ENCODE measurements at regions not wholly inside any gene's neighbourhood (a gene's known extent, or its start where the extent isn't known, plus 50 kb on each side); places are given as distances from the start of the nearest gene placed in this dataset.

GRCh38 chr10:124213899-124214510, 120.6 kb upstream of the CHST15 start:
- ATAC-seq (no peak), DNase-seq (no peak)
- Histone ChIP-seq H3K4me1 (peaks cover 0 to 9% (median 0%) of the 10 kb centered on the region in 12 donors), H3K27ac (no peak overlapping the region), H3K27me3 (peaks cover 0 to 8% (median 0%) of the 10 kb centered on the region in 9 donors), H3K36me3 (no peaks in the 10 kb centered on the region), H3K9me3 (peaks cover 0 to 11% (median 1%) of the 10 kb centered on the region in 12 donors), H3K4me3 (no peak overlapping the region)
- no peak for TF ChIP-seq POLR2A (IDR thresholded peaks at IDR 0.05)
- no peak for TF ChIP-seq CTCF (IDR thresholded peaks at IDR 0.05)
- intact Hi-C loops (cut with DNase I): no loop called here
- 85 to 92% (median 86%) methylated on average over 9 of the region's 9 CpGs for WGBS, 4 donors

- Histone ChIP-seq H3K4me3 (no peak overlapping the region), H3K27me3 (peaks cover 0 to 8% (median 0%) of the 10 kb centered on the region in 9 donors), H3K4me1 (peaks cover 0 to 9% (median 0%) of the 10 kb centered on the region in 12 donors), H3K36me3 (no peaks in the 10 kb centered on the region), H3K9me3 (peaks cover 0 to 11% (median 1%) of the 10 kb centered on the region in 12 donors), H3K27ac (no peak overlapping the region)
- DNase-seq: no peak
- intact Hi-C loops (cut with DNase I): no loop called here
- ATAC-seq: no peak
- TF ChIP-seq POLR2A (IDR thresholded peaks at IDR 0.05): no peak
- TF ChIP-seq CTCF (IDR thresholded peaks at IDR 0.05): no peak
- 90 to 100% (median 93%) methylated on average over 2 of the region's 2 CpGs for WGBS, 4 donors
These were observed 120.1 kb upstream of the CHST15 start for GRCh38 chr10:124213471-124213870.

GRCh38 chr10:124212702-124213101, 119.3 kb upstream of the CHST15 start:
- H3K27ac ChIP-seq: no peak overlapping the region
- DNase-seq (no peak), ATAC-seq (no peak)
- 80 to 94% (median 90%) methylated on average over 9 of the region's 9 CpGs for WGBS, 4 donors
- peaks cover 0 to 8% (median 0%) of the 10 kb centered on the region in 9 donors for H3K27me3 ChIP-seq
- H3K4me1 ChIP-seq: peaks cover 0 to 9% (median 0%) of the 10 kb centered on the region in 12 donors
- H3K36me3 ChIP-seq: no peaks in the 10 kb centered on the region
- H3K9me3 ChIP-seq: peaks cover 0 to 11% (median 1%) of the 10 kb centered on the region in 12 donors
- TF ChIP-seq CTCF (IDR thresholded peaks at IDR 0.05) (no peak), POLR2A (IDR thresholded peaks at IDR 0.05) (no peak)
- no peak overlapping the region for H3K4me3 ChIP-seq
- intact Hi-C loops (cut with DNase I): no loop called here

- no peak for TF ChIP-seq POLR2A (IDR thresholded peaks at IDR 0.05)
- no peak for TF ChIP-seq CTCF (IDR thresholded peaks at IDR 0.05)
- DNase-seq: no peak
- WGBS, 4 donors: 86 to 88% (median 87%) methylated on average over 8 of the region's 8 CpGs
- Histone ChIP-seq H3K9me3 (peaks cover 0 to 13% (median 1%) of the 10 kb centered on the region in 12 donors), H3K36me3 (no peaks in the 10 kb centered on the region), H3K4me3 (no peak overlapping the region), H3K4me1 (peaks cover 0 to 3% (median 0%) of the 10 kb centered on the region in 12 donors), H3K27ac (no peak overlapping the region), H3K27me3 (peaks cover 0 to 2% (median 0%) of the 10 kb centered on the region in 9 donors)
- no peak for ATAC-seq
- intact Hi-C loops (cut with DNase I): no loop called here
These were observed 118.5 kb upstream of the CHST15 start for GRCh38 chr10:124211921-124212320.
